ENCODE measurements at regions not wholly inside any gene's neighbourhood (a gene's known extent, or its start where the extent isn't known, plus 50 kb on each side); places are given as distances from the start of the nearest gene placed in this dataset.

GRCh38 chr3:59277816-59278215, 228.0 kb upstream of the CFAP20DC start:
- TF ChIP-seq, protein P1, sequence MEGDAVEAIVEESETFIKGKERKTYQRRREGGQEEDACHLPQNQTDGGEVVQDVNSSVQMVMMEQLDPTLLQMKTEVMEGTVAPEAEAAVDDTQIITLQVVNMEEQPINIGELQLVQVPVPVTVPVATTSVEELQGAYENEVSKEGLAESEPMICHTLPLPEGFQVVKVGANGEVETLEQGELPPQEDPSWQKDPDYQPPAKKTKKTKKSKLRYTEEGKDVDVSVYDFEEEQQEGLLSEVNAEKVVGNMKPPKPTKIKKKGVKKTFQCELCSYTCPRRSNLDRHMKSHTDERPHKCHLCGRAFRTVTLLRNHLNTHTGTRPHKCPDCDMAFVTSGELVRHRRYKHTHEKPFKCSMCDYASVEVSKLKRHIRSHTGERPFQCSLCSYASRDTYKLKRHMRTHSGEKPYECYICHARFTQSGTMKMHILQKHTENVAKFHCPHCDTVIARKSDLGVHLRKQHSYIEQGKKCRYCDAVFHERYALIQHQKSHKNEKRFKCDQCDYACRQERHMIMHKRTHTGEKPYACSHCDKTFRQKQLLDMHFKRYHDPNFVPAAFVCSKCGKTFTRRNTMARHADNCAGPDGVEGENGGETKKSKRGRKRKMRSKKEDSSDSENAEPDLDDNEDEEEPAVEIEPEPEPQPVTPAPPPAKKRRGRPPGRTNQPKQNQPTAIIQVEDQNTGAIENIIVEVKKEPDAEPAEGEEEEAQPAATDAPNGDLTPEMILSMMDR (IDR thresholded peaks at IDR 0.05): no peak
- no peak for TF ChIP-seq POLR2A (IDR thresholded peaks at IDR 0.05; ENCODE audit: low read depth)
- no peak for TF ChIP-seq EP300 (IDR thresholded peaks at IDR 0.05)
- no peak for TF ChIP-seq POLR2AphosphoS5 (IDR thresholded peaks at IDR 0.05)
